ENCODE measurements at regions not wholly inside any gene's neighbourhood (a gene's known extent, or its start where the extent isn't known, plus 50 kb on each side); places are given as distances from the start of the nearest gene placed in this dataset.
"Not testable (repeated sequence)": the region's sequence is repeated elsewhere in the genome, so short reads cannot be mapped to it uniquely, and the experiment has no call there.

- intact Hi-C loops (cut with DNase I): no loop called here
- H3K4me3 ChIP-seq: no peak overlapping the region
- DNase-seq: no peak
- no peaks in the 10 kb centered on the region for H3K9me3 ChIP-seq
- peaks cover 0 to 4% of the 10 kb centered on the region in 2 donors for H3K4me1 ChIP-seq
- no peaks in the 10 kb centered on the region for H3K27me3 ChIP-seq
- H3K36me3 ChIP-seq: no peaks in the 10 kb centered on the region
- H3K27ac ChIP-seq: no peak overlapping the region
- ATAC-seq: no peak
- TF ChIP-seq CTCF (IDR thresholded peaks at IDR 0.05): no peak
Observed at GRCh38 chr14:21911877-21912276, 238.3 kb upstream of the OR4E1 start.

- no peaks in the 10 kb centered on the region for H3K9me3 ChIP-seq
- H3K4me3 ChIP-seq: no peak overlapping the region
- TF ChIP-seq CTCF (IDR thresholded peaks at IDR 0.05): no peak
- intact Hi-C loops (cut with DNase I): no loop called here
- peaks cover 0 to 4% of the 10 kb centered on the region in 2 donors for H3K4me1 ChIP-seq
- ATAC-seq (no peak), DNase-seq (no peak)
- no peaks in the 10 kb centered on the region for H3K27me3 ChIP-seq
- H3K36me3 ChIP-seq: no peaks in the 10 kb centered on the region
- no peak overlapping the region for H3K27ac ChIP-seq
Observed at GRCh38 chr14:21910260-21910659, 236.6 kb upstream of the OR4E1 start.

GRCh38 chr14:21902561-21903181 is 229.1 kb upstream of the OR4E1 start:
- no peak overlapping the region for H3K4me3 ChIP-seq
- H3K4me1 ChIP-seq: no peaks in the 10 kb centered on the region
- no peak overlapping the region for H3K27ac ChIP-seq
- intact Hi-C loops (cut with DNase I): no loop called here
- peak in 1 of 2 donors; percentile 29 for TF ChIP-seq CTCF (IDR thresholded peaks at IDR 0.05)
- no peaks in the 10 kb centered on the region for H3K9me3 ChIP-seq
- DNase-seq: no peak
- ATAC-seq: no peak
- H3K27me3 ChIP-seq: no peaks in the 10 kb centered on the region
- no peaks in the 10 kb centered on the region for H3K36me3 ChIP-seq

- not testable (repeated sequence) for ATAC-seq, DNase-seq
Observed at GRCh38 chr14:21894898-21895194, 221.2 kb upstream of the OR4E1 start.

GRCh38 chr14:21894003-21894897 is 220.6 kb upstream of the OR4E1 start:
- Histone ChIP-seq H3K9me3 (no peaks in the 10 kb centered on the region), H3K36me3 (no peaks in the 10 kb centered on the region), H3K27ac (no peak overlapping the region), H3K4me1 (no peaks in the 10 kb centered on the region), H3K4me3 (no peak overlapping the region), H3K27me3 (no peaks in the 10 kb centered on the region)
- peak; percentile 15 to 30 for TF ChIP-seq CTCF (IDR thresholded peaks at IDR 0.05)
- peak; percentile 48 for ATAC-seq
- DNase-seq: no peak
- intact Hi-C loops (cut with DNase I): no loop called here

More at GRCh38 chr14:21894898-21895194, 221.2 kb upstream of the OR4E1 start:
- H3K9me3 ChIP-seq; H3K4me1 ChIP-seq; H3K36me3 ChIP-seq; H3K27me3 ChIP-seq; H3K27ac ChIP-seq; intact Hi-C loops (cut with DNase I); H3K4me3 ChIP-seq: not testable (repeated sequence)

All from left lung (tissue), 4 donors.